Superior temporal gyrus (tissue), 1 donor: ENCODE measurements at regions not wholly inside any gene's neighbourhood (a gene's known extent, or its start where the extent isn't known, plus 50 kb on each side); places are given as distances from the start of the nearest gene placed in this dataset.
"Not testable (repeated sequence)": the region's sequence is repeated elsewhere in the genome, so short reads cannot be mapped to it uniquely, and the experiment has no call there.

ENCODE experiments used
- DNase-seq: peaks from one replicate; pipeline ENCODE4 v3.0.0-alpha.2; 2016; ENCODE audit errors: extremely low spot score

DNA sequence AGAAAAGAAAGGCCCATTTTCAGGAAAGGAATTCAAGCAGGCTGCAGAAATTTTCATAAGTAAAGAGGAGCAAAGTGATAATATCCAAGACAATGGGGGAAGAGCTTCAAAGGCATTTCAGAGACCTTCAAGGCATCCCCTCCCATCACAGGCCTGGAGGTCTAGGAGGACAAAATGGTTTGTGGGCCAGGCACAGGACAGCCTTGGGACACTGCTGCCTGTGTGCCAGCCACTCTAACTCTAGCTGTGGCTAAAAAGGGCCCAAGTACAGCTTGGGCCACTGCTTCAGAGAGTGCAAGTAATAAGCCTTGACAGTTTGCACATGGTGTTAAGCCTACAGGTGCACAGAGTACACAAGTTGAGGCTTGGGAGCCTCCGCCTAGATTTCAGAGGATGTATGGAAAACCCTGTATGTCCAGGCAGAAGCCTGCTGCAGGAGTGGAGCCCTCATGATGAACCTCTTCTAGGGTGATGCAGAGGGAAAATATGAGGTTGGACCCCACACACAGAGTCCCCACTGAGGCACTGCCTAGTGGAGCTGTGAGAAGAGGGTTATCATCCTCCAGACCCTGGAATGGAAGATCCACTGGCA lies 51.8 kb upstream of the ZSWIM5 start:
- no peak for DNase-seq

DNA sequence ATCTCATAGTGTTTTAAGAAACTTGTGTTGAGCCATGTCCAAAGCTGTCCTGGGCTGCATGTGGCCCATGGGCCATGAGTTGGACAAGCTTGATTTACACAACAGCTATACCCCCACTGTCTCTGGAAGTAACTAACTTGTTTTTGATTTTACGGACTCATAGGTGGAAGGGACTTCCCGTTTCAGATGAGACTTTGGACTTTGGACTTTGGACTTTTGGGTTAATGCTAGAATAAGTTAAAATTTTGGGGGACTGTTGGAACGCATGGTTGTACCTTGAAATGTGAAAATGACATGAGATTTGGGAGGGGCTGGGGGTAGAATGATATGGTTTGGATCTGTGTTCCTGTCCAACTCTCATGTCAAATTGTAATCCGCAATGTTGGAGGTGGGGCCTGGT lies 52.6 kb upstream of the ZSWIM5 start:
- DNase-seq: no peak

DNA sequence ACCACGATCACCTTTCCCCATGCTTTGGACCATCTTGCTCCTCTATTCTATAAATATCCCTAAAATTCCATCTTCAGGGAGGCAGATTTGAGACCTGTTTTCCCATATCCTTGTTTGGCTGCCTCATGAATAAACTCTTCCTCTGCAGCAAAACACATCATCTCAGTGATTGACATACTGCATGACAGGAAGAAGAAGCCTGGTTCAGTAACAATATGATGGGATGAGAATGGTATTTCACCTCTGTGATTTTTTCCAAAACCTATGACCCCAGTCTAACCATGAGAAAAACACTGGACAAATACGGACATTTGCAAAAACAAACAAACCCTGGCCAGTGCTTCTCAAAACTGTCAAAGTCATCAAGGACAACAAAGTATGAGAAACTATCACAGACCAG lies 53.8 kb upstream of the ZSWIM5 start:
- DNase-seq: no peak

DNA sequence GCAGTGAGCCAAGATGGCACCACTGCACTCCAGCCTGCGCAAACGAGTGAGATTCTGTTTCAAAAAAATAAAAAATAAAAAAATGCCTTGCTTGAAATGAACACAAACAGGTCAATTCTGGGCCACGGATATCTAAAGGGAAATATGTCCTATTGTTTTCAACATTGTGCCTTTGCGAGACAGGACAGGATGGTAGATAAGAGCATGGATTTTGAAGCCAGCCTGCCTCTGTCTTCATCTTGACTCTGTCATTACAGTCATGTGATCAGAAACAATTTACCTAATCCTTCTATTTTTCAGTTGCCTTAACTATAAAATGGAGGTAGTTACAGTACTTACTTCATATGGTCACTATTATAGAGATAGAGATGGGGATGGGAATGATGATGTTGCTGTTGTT lies 56.7 kb upstream of the ZSWIM5 start:
- DNase-seq: no peak

DNA sequence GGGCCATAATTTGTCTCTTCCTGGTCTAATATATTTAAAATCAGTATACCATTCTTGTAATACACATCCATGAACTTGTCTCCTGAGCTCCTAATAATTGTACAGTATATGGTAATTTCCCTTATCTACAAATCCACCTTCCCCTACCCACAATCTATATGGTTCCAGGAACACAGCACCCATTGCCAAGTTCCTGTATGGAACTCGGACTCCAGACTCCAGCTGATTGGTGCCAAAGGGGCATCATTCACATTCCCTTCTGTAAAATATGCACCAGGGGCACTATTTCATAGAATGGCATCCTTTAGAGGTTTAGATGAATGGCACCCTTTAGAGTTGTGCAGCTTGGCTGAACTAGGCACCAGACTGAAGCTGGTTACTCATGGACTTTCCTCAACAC lies 58.8 kb upstream of the ZSWIM5 start:
- DNase-seq: no peak

DNA sequence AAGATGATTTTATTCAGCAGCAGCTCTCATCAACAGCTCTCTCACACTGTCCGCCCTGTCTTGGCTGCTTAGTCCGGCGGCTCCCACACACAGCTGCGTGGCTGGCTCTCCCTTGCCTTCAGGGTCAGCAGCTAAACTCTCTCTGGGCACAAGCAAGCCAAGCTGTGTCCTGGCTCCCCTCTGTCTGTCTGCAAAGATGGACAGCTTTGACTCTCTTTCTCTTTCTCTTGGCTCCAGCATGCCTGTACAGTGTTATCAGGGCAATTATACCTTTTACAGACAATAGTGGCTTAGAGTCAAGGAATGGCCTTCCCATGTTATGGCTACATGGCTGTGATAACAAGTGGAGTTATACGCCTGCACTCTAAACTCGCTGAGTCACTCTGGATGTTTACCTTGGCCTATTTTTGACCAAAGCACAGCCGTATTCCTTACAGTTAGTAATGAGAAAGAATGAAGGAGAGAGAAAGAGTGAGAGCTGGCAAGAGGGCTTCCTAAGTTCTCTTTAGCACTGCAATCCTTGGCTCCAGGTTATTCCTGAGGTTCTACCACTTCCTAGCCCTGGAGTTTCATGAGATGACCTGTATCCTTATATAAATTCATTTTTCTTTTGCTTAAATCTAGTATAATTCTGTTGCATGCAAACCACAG lies 59.9 kb upstream of the ZSWIM5 start:
- DNase-seq: no peak

DNA sequence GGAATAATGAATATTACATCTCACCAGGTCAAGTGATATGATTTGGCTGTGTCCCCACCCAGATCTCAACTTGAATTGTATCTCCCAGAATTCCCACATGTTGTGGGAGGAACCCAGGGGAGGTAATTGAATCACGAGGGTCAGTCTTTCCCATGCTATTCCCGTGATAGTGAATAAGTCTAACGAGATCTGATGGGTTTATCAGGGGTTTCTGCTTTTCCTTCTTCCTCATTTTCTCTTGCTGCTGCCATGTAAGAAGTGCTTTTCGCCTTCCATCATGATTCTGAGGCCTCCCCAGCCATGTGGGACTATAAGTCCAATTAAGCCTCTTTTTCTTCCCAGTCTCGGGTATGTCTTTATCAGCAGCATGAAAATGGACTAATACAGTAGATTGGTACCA lies 58.4 kb upstream of the HPDL start:
- DNase-seq: not testable (repeated sequence)

DNA sequence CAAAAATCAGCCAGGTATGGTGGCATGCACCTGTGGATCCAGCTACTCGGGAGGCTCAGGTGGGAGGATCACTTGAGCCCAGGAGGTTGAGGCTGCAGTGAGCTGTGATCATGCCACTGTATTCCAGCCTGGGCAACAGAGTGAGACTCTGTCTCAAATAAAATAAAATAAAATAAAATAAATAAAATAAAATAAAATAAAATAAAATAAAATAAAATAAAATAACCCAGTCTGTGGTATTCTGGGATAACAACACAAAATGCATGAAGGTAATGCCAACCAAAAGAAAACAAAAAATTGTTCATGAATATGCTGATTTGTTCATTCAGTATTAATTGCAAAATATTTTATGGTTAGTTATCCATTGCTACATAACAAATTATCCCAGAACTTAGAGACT lies 54.4 kb upstream of the HPDL start:
- DNase-seq: not testable (repeated sequence)

DNA sequence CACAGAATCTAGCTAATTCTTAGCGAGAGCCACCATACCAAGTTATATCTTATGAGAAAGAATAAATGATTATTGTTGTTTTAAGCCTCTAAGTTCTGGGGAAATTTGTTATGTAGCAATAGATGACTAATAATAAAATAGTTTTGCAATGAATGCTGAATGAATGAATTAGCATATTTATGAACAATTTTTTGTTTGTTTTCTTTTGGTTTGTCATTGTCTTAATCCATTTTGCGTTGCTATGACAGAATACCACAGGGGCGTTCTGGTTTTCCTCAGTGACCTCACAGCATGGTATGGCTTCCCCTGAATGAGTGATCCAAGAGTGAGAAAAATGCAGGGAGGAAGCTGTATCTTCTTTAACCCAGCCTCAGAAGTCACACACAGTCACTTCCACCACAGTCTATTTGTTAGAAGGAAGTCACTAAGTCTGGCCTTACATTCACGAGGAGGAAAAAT lies 53.8 kb upstream of the HPDL start:
- no peak for DNase-seq

DNA sequence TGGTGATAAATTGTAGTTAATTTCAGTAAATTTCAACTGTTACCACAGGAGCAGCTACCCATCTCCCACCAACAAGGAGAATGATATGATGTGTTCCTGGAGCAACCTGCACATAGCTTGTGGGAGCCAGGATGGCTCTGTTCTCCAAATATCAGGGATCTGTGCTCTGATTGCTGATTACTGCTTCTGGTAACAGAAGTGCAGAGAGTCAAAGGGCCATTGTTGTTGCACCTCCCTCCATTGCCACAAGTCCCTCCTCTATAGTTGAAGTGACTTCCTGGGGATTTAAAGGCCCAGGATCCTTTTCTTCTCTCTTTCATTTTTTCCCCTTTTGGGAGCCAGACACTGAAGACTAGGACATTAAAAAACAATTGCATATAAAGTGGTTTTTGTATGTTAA lies 51.6 kb upstream of the HPDL start:
- DNase-seq: peak; percentile 53
